NT2/D1 (cell line): ENCODE measurements at regions not wholly inside any gene's neighbourhood (a gene's known extent, or its start where the extent isn't known, plus 50 kb on each side); places are given as distances from the start of the nearest gene placed in this dataset.

Source experiments
- DNase-seq: peaks from one replicate; pipeline ENCODE4 v3.0.0-alpha.2; 2011; ENCODE audit warnings: low read depth, low spot score
- H3K27me3 ChIP-seq: 2 replicates; pipeline ENCODE4 v1.6.0; 2011; ENCODE audit warnings: mild to moderate bottlenecking; ENCODE audit not compliant: insufficient read length, insufficient read depth
- H3K36me3 ChIP-seq: 2 replicates; pipeline ENCODE4 v1.6.1; 2011; ENCODE audit warnings: mild to moderate bottlenecking, low read length, mixed read lengths; ENCODE audit not compliant: insufficient read depth, insufficient read length
- H3K4me1 ChIP-seq: 2 replicates; pipeline ENCODE4 v1.5.1; 2011; ENCODE audit not compliant: insufficient read depth, insufficient read length
- H3K4me3 ChIP-seq: 2 replicates; pipeline ENCODE4 v1.5.1; 2011; ENCODE audit warnings: low read depth; ENCODE audit not compliant: insufficient read length
- H3K9ac ChIP-seq: 2 replicates; pipeline ENCODE4 v1.6.0; 2011; ENCODE audit warnings: low read depth; ENCODE audit not compliant: insufficient read length
- H3K9me3 ChIP-seq: 2 replicates; pipeline ENCODE4 v1.5.1; 2011; ENCODE audit warnings: mild to moderate bottlenecking, low read length; ENCODE audit not compliant: insufficient read depth
- SUZ12 ChIP-seq: IDR thresholded peaks from 2 replicates; pipeline ENCODE4 v1.6.1; 2011; ENCODE audit not compliant: insufficient read length, insufficient read depth; ENCODE audit errors: extremely low read depth
- YY1 ChIP-seq: IDR thresholded peaks from 2 replicates; pipeline ENCODE4 v1.6.1; 2011; ENCODE audit not compliant: insufficient read length, insufficient read depth
- ZNF274 ChIP-seq: IDR thresholded peaks from 2 replicates; pipeline ENCODE4 v1.6.1; 2011; ENCODE audit warnings: mild to moderate bottlenecking, low read depth, low read length

- Histone ChIP-seq H3K4me1 (no peaks in the 10 kb centered on the region), H3K4me3 (no peak overlapping the region), H3K9me3 (no peaks in the 10 kb centered on the region), H3K27me3 (no peaks in the 10 kb centered on the region), H3K36me3 (no peaks in the 10 kb centered on the region), H3K9ac (no peak overlapping the region)
- no peak for DNase-seq
- TF ChIP-seq SUZ12 (no peak), ZNF274 (no peak)
These were observed 211.2 kb downstream of the MAFB start for GRCh38 chr20:40477805-40478204.

GRCh38 chr20:40476461-40476860, 212.6 kb downstream of the MAFB start:
- no peaks in the 10 kb centered on the region for H3K27me3 ChIP-seq
- H3K9me3 ChIP-seq = no peaks in the 10 kb centered on the region
- TF ChIP-seq ZNF274 = no peak
- TF ChIP-seq YY1 = no peak
- TF ChIP-seq SUZ12 = no peak
- H3K9ac ChIP-seq = no peak overlapping the region
- H3K4me1 ChIP-seq = no peaks in the 10 kb centered on the region
- DNase-seq = no peak
- no peak overlapping the region for H3K4me3 ChIP-seq
- no peaks in the 10 kb centered on the region for H3K36me3 ChIP-seq

- TF ChIP-seq ZNF274 (no peak), SUZ12 (no peak), YY1 (no peak)
- Histone ChIP-seq H3K4me1 (no peaks in the 10 kb centered on the region), H3K36me3 (no peaks in the 10 kb centered on the region), H3K9ac (no peak overlapping the region), H3K9me3 (no peaks in the 10 kb centered on the region), H3K4me3 (no peak overlapping the region), H3K27me3 (no peaks in the 10 kb centered on the region)
- DNase-seq = no peak
These were observed 216.1 kb downstream of the MAFB start for GRCh38 chr20:40472905-40473304.

DNA sequence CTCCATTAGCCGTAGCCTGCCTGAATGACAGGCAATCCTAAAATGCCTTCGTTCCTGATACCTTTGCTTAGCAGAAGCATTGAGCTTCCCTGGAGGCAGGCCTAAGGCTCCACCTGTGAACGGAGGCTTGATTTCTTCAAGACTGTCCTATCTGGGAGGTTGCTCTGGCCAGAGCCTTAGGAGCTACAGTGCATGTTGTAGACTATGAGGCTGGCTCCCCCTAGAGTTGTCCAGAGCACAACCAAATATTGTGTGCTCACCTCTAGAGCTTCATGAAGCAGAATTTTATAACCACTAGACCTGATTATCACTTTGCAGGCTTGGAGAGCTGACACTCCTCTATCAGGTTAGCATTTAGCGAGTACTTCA, 217.8 kb downstream of the MAFB start:
- DNase-seq = peak; percentile 48

DNA sequence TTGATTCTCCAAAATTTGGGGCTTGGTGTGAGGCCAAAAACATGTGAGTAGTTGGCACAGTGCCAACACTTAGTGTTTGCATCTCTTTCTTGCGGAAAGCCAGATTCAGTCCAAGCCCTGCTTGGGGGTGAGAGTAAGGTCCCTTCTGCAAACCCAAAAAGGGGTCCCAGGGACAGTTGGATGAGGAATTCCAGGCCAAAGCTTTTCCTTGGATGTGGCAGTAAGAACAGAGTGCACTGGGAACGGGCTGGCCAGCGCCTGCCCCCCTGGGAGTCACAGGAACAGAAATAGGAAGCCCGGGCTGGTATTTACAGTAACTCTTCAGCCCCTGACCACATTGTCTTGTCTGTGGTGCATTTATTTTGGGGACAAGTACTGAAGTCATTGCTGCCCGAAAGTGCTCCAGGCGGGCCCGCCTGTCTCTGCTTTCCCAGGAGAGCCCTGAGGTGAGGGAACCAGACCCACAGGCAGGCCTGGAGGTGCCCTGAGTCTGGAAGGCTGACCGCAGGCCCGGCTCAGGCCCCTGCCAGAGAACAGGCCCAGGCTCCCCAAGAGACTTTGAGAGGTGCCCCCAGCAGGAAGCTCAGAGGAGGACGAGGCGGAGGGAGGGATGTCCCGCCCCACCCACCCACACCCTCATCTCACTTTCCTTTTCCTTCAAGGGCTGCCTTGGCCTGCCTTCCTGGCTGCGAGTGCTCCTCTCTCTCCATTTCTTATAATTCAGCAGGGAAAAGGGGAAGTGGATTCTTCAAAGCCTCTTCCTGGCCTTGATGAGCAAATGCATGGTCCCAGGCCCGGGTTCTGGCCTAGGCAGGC, 218.4 kb downstream of the MAFB start:
- Histone ChIP-seq H3K4me1 (no peaks in the 10 kb centered on the region), H3K4me3 (no peak overlapping the region), H3K9ac (no peak overlapping the region), H3K9me3 (no peaks in the 10 kb centered on the region), H3K36me3 (no peaks in the 10 kb centered on the region), H3K27me3 (no peaks in the 10 kb centered on the region)
- DNase-seq = no peak
- TF ChIP-seq YY1 = no peak
- no peak for TF ChIP-seq ZNF274
- TF ChIP-seq SUZ12 = no peak

More for the DNA sequence above, 217.8 kb downstream of the MAFB start:
- H3K4me1 ChIP-seq = no peaks in the 10 kb centered on the region
- TF ChIP-seq SUZ12 (no peak), ZNF274 (no peak), YY1 (no peak)
- no peak overlapping the region for H3K4me3 ChIP-seq
- H3K9me3 ChIP-seq = no peaks in the 10 kb centered on the region
- H3K36me3 ChIP-seq = no peaks in the 10 kb centered on the region
- no peak overlapping the region for H3K9ac ChIP-seq
- no peaks in the 10 kb centered on the region for H3K27me3 ChIP-seq

DNA sequence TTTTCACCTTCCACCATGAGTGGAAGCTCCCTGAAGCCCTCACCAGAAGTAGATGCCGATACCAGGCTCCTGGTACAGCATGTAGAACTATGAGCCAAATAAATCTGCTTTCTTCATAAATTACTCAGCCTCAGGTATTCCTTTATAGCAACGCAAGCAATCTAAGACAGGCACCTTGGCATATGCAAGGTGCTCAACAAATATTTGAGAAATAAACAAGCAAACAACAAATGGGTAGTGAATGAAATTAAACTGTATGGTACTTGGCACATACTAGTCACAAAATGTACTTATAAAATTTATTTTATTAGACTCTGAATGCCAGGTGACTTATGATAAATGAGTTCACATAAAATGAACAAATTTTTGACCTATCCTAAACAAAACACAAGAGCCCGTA, 220.3 kb downstream of the MAFB start:
- Histone ChIP-seq H3K9ac (no peak overlapping the region), H3K27me3 (no peaks in the 10 kb centered on the region), H3K4me1 (no peaks in the 10 kb centered on the region), H3K9me3 (no peaks in the 10 kb centered on the region), H3K36me3 (no peaks in the 10 kb centered on the region), H3K4me3 (no peak overlapping the region)
- no peak for DNase-seq
- TF ChIP-seq ZNF274 (no peak), YY1 (no peak), SUZ12 (no peak)

DNA sequence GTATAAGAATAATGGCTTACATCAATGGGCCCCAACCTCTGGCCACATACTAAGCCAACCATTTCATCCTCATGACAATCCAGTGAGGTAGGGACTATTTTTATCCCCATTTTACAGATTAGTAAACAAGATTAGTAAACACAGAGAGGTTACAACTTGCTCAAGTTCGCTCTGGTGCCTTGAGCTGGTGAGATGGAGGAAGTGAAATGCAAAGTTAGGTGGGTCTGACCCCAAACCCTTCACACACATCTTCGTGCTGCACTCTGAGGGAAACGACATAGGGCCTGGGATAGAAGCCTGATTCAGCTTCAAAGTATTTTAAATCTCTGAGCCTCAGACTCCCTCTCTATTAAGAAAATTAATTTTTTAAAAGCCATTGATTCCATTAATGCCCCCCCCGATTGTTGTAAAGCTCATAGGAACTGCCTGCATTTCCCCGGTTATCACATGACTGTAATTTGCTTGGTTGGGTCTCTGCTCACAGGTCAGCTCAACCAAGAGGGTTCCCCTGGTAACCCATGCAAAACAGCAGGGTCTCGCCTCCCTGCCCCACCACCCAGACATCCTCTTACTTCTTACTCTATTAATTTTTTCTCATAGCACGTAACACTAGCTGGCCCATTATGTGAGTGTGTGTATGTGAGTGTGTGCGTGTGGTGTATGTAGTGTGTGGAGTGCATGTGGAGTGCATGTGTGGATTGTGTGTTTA, 221.2 kb downstream of the MAFB start:
- no peaks in the 10 kb centered on the region for H3K4me1 ChIP-seq
- TF ChIP-seq SUZ12 (no peak), YY1 (no peak), ZNF274 (no peak)
- no peaks in the 10 kb centered on the region for H3K27me3 ChIP-seq
- no peak overlapping the region for H3K4me3 ChIP-seq
- no peak for DNase-seq
- no peak overlapping the region for H3K9ac ChIP-seq
- no peaks in the 10 kb centered on the region for H3K9me3 ChIP-seq
- H3K36me3 ChIP-seq = no peaks in the 10 kb centered on the region
